HL-60 (cell line): ENCODE measurements at regions not wholly inside any gene's neighbourhood (a gene's known extent, or its start where the extent isn't known, plus 50 kb on each side); places are given as distances from the start of the nearest gene placed in this dataset.

Source experiments
- DNase-seq, 2 experiments: peaks; one replicate each; pipeline ENCODE4 v3.0.0-alpha.2; 2010 to 2020; ENCODE audit warnings: low read depth in 1 of 2, low spot score in 1 of 2
- H3K27ac ChIP-seq: fragments of 250-450 bp; sonication (Bioruptor Pico); replicated peaks from 2 replicates; pipeline ENCODE4 v1.5.1; 2020; ENCODE audit warnings: mild to moderate bottlenecking, moderate library complexity
- H3K27me3 ChIP-seq: fragments of 250-450 bp; sonication (Bioruptor Pico); 2 replicates; pipeline ENCODE4 v1.5.1; 2021; ENCODE audit warnings: mild to moderate bottlenecking, moderate library complexity; ENCODE audit not compliant: insufficient read depth, poor library complexity, severe bottlenecking
- H3K4me3 ChIP-seq: replicated peaks from 2 replicates; pipeline ENCODE4 v1.5.1; 2011; ENCODE audit warnings: mild to moderate bottlenecking, control low read depth, low read length; ENCODE audit not compliant: insufficient read depth
- GABPA ChIP-seq: IDR thresholded peaks from 2 replicates; pipeline ENCODE4 v1.6.1; 2012; ENCODE audit warnings: low read depth
- POLR2AphosphoS5 ChIP-seq: IDR thresholded peaks from 2 replicates; pipeline ENCODE4 v1.6.1; 2012; ENCODE audit warnings: low read depth
- REST ChIP-seq: IDR thresholded peaks from 2 replicates; pipeline ENCODE4 v1.6.1; 2012; ENCODE audit warnings: low read depth; ENCODE audit not compliant: insufficient replicate concordance
- SPI1 ChIP-seq: IDR thresholded peaks from 2 replicates; pipeline ENCODE4 v1.6.1; 2012; ENCODE audit warnings: low read depth, mild to moderate bottlenecking, borderline replicate concordance
- TF ChIP-seq, protein P1 (sequence below): IDR thresholded peaks from one replicate; pipeline ENCODE4 v1.5.1; 2011; ENCODE audit warnings: low read length, control low read depth, inconsistent platforms; ENCODE audit not compliant: insufficient read depth

- Histone ChIP-seq H3K27me3 (no peaks in the 10 kb centered on the region), H3K27ac (no peak overlapping the region), H3K4me3 (no peak overlapping the region)
- TF ChIP-seq, protein P1, sequence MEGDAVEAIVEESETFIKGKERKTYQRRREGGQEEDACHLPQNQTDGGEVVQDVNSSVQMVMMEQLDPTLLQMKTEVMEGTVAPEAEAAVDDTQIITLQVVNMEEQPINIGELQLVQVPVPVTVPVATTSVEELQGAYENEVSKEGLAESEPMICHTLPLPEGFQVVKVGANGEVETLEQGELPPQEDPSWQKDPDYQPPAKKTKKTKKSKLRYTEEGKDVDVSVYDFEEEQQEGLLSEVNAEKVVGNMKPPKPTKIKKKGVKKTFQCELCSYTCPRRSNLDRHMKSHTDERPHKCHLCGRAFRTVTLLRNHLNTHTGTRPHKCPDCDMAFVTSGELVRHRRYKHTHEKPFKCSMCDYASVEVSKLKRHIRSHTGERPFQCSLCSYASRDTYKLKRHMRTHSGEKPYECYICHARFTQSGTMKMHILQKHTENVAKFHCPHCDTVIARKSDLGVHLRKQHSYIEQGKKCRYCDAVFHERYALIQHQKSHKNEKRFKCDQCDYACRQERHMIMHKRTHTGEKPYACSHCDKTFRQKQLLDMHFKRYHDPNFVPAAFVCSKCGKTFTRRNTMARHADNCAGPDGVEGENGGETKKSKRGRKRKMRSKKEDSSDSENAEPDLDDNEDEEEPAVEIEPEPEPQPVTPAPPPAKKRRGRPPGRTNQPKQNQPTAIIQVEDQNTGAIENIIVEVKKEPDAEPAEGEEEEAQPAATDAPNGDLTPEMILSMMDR, result no peak
- TF ChIP-seq SPI1 (no peak), REST (no peak), POLR2AphosphoS5 (no peak), GABPA (no peak)
- no peak for DNase-seq
Observed at GRCh38 chr7:52831321-52831720, 204.1 kb upstream of the POM121L12 start.

DNA sequence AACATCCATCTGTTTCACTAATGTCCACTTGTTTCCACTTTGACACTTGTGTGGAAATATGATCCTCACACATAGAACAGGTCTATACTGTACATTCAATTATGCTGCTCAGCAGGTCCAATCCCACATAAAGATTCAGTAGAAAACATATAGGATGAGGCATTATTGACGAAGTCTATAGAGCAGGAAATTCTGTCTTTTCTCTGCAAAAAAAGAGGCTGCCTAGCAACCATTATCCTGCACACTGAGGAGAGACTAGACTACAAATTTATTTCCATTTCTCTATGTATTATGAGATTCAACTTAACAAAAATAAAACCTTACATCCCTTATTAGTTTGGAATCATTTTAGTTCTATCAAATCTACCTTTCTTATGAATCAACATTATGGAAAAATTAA is 204.6 kb upstream of the POM121L12 start:
- Histone ChIP-seq H3K27me3 (no peaks in the 10 kb centered on the region), H3K4me3 (no peak overlapping the region), H3K27ac (no peak overlapping the region)
- DNase-seq, result no peak
- TF ChIP-seq GABPA (no peak), REST (no peak), SPI1 (no peak)
- TF ChIP-seq, protein P1, result no peak

DNA sequence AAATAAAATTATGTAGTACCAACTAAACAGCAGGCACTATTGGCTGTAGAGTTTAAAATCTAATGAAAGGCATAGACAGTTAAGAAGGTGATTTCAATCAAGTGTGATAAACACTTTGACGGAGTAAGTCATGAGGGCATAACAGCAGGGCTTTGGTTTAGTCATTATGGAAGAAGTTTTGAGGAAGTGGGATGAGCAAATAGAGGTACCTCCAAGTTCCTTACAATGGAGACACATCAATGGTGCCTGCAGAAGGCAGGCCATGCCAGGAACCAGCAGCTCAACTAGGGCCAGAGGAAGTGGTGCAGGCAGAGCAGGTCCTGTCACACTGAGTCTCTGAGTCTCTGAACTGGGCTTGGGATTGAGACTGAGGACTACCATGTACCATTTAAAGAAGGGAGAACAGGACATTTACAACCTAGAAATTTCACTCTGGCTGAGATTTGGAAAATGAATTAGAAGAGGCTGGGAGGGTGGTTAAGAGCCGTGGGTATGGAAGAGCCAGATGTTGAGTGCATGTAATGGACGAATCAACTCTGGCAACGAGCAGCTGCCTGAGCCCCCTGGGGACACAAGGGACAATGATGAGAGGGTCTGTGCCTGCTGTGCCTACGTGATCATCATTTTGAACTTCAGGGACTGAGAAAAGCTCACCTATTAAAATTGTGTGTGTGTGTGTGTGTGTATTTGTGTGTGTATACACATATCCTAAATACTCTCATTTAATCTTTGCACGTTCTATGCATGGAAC is 208.7 kb upstream of the POM121L12 start:
- Histone ChIP-seq H3K27ac (no peak overlapping the region), H3K27me3 (no peaks in the 10 kb centered on the region), H3K4me3 (no peak overlapping the region)
- peak; percentile 57 for TF ChIP-seq SPI1
- TF ChIP-seq REST, result no peak
- DNase-seq, result no peak
